ENCODE measurements at regions not wholly inside any gene's neighbourhood (a gene's known extent, or its start where the extent isn't known, plus 50 kb on each side); places are given as distances from the start of the nearest gene placed in this dataset.

GRCh38 chr1:30011970-30012369 lies 711.4 kb downstream of the MATN1 start:
- no peak for TF ChIP-seq CTCF (IDR thresholded peaks at IDR 0.05)
- TF ChIP-seq POLR2A (IDR thresholded peaks at IDR 0.05), result no peak
